ENCODE measurements at regions not wholly inside any gene's neighbourhood (a gene's known extent, or its start where the extent isn't known, plus 50 kb on each side); places are given as distances from the start of the nearest gene placed in this dataset.
A peak's percentile ranks its signal among the peaks of the same experiment; 100 is the strongest.

DNA sequence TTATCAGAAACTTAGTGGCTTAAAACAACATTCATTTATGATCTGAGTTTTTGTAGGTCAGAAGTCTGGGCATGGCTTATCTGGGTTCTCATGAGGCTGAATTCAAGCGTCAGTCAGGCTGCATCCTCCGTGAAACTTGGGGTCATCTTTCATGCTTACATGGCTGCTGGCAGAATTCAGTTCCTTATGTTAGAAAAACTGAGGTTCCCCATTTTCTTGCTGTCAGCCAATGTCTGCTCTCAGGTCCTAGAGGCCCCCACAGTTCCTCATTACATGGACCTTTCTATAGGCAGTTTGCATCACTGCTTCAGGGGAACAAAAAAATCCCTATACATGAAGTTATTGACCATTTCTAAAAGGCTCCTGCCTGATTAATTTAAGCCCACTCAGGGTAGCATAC lies 83.8 kb upstream of the NMUR2 start:
- DNase-seq: no peak

DNA sequence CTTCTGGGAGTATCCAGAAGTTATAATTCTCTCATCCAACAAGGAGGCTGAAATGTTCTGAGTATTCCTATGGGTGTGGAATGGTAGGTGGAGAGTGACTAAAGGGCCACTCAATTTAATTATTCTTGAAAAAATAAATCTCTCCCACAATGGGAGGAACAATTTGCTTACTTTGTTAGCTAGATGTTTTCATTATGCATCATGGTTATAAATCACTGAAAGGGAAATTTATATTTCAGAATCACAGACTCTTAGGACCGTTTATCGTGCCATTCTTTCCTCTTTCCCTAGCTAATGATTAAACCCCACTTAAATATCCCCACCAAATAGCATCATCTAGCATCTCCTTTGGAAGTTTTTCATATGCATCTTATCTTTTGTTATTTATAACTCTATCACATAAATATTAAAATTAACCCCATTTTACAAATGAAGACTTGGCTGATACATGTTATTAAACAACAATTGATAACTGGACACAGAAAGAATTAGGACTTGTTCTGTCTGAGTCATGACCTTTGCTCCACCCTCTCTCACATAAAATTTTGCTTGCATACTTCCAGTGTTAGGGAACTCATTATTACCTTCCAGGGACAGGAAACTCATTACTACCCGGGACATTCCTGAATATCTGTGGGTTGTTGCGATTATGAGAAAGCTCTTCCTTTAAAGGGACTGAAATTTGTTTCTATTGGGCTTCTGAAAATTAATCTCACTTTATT lies 94.9 kb upstream of the NMUR2 start:
- TF ChIP-seq, protein P1, sequence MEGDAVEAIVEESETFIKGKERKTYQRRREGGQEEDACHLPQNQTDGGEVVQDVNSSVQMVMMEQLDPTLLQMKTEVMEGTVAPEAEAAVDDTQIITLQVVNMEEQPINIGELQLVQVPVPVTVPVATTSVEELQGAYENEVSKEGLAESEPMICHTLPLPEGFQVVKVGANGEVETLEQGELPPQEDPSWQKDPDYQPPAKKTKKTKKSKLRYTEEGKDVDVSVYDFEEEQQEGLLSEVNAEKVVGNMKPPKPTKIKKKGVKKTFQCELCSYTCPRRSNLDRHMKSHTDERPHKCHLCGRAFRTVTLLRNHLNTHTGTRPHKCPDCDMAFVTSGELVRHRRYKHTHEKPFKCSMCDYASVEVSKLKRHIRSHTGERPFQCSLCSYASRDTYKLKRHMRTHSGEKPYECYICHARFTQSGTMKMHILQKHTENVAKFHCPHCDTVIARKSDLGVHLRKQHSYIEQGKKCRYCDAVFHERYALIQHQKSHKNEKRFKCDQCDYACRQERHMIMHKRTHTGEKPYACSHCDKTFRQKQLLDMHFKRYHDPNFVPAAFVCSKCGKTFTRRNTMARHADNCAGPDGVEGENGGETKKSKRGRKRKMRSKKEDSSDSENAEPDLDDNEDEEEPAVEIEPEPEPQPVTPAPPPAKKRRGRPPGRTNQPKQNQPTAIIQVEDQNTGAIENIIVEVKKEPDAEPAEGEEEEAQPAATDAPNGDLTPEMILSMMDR (IDR thresholded peaks at IDR 0.05; ENCODE audit: low read depth, low read length): no peak
- Histone ChIP-seq H3K9me3 (ENCODE audit: severe bottlenecking) (no peaks in the 10 kb centered on the region), H3K4me3 (ENCODE audit: low read depth, low read length) (no peak overlapping the region), H3K36me3 (no peaks in the 10 kb centered on the region), H3K27ac (no peak overlapping the region), H3K27me3 (ENCODE audit: insufficient read depth, low read depth, severe bottlenecking) (no peaks in the 10 kb centered on the region)
- no peak for DNase-seq

More for the DNA sequence above, 83.8 kb upstream of the NMUR2 start:
- Histone ChIP-seq H3K27me3 (ENCODE audit: insufficient read depth, low read depth, severe bottlenecking) (no peaks in the 10 kb centered on the region), H3K9me3 (ENCODE audit: severe bottlenecking) (no peaks in the 10 kb centered on the region), H3K36me3 (no peaks in the 10 kb centered on the region), H3K4me3 (ENCODE audit: low read depth, low read length) (no peak overlapping the region), H3K27ac (no peak overlapping the region)
- TF ChIP-seq, protein P1 (IDR thresholded peaks at IDR 0.05; ENCODE audit: low read depth, low read length): no peak

DNA sequence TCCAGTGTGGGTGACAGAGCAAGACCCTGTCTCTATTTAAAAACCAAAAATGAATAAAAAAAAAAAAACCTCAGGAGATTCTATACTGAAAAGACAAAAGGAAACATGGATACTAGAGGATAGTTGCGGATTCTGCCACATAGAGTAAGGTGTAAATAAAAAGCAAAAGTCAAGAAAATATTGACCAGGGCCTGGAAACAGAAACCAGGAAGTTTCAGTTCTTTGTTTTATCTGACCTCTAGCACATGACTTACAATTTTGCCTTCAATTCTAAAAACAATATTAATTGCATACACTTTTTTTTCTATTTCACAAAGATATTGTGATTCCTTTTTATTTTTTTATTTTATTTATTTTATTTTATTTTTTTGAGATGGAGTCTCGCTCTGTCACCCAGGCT lies 96.2 kb upstream of the NMUR2 start:
- Histone ChIP-seq H3K36me3 (no peaks in the 10 kb centered on the region), H3K27ac (no peak overlapping the region), H3K27me3 (ENCODE audit: insufficient read depth, low read depth, severe bottlenecking) (no peaks in the 10 kb centered on the region), H3K4me3 (ENCODE audit: low read depth, low read length) (no peak overlapping the region), H3K9me3 (ENCODE audit: severe bottlenecking) (no peaks in the 10 kb centered on the region)
- no peak for DNase-seq
- TF ChIP-seq, protein P1 (IDR thresholded peaks at IDR 0.05; ENCODE audit: low read depth, low read length): no peak

DNA sequence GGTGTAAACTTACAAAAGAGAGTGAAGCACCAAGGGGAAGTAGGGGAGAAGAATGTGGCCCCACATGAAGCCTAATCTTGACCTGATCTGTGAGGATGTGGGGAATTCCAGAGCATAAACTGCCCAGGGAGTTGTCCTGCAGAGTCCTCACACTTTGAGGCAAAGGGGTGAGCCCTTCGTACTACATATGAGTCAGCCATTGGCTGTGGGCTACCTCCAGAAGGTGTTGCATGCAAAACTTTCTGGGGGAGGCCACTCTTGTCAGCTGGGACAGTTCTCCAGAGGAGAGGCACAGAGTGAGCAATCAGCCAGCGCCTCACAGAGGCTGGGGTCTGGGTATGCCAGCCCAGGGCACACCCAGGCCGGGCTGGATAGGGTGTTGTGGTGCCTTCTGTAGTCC lies 98.1 kb upstream of the NMUR2 start:
- no peaks in the 10 kb centered on the region for H3K9me3 ChIP-seq (ENCODE audit: severe bottlenecking)
- DNase-seq: no peak
- TF ChIP-seq, protein P1 (IDR thresholded peaks at IDR 0.05; ENCODE audit: low read depth, low read length): no peak
- H3K36me3 ChIP-seq: no peaks in the 10 kb centered on the region
- no peaks in the 10 kb centered on the region for H3K27me3 ChIP-seq (ENCODE audit: insufficient read depth, low read depth, severe bottlenecking)
- H3K27ac ChIP-seq: no peak overlapping the region
- no peak overlapping the region for H3K4me3 ChIP-seq (ENCODE audit: low read depth, low read length)

DNA sequence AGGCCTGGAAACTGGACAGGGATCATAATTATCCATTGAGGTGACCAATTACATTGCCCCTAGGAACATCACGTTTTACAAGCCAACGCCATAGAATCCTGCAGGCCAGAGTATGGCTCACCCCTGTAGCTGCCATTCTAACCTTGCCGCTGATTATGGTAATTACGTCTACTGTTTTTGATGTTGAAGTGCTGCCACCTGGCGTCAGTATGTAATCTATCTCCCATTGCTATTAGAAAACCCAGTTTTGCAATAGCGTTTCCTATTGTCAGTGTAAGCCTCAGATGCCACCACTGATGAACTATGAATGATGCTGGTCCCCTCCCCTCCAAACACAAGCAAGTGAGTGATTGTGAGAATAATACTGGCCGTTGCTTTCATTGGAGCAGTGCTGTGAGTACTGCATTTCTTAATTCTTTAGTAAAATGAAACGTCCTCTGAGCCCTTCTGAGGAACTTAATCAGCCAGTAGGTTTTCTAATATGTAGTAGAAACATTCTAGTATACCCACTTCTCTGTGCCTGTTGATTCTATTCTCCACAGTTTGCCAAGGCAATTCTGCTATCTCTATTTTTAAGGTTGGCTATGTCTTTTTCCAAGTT lies 100.5 kb upstream of the NMUR2 start:
- DNase-seq: peak; percentile 55
- TF ChIP-seq, protein P1 (IDR thresholded peaks at IDR 0.05; ENCODE audit: low read depth, low read length): peak; percentile 67; the same call in 1 of the 2 replicates
- no peak overlapping the region for H3K27ac ChIP-seq
- no peaks in the 10 kb centered on the region for H3K36me3 ChIP-seq
- no peaks in the 10 kb centered on the region for H3K27me3 ChIP-seq (ENCODE audit: insufficient read depth, low read depth, severe bottlenecking)
- no peaks in the 10 kb centered on the region for H3K9me3 ChIP-seq (ENCODE audit: severe bottlenecking)
- H3K4me3 ChIP-seq (ENCODE audit: low read depth, low read length): no peak overlapping the region
